ENCODE measurements at regions not wholly inside any gene's neighbourhood (a gene's known extent, or its start where the extent isn't known, plus 50 kb on each side); places are given as distances from the start of the nearest gene placed in this dataset.

DNA sequence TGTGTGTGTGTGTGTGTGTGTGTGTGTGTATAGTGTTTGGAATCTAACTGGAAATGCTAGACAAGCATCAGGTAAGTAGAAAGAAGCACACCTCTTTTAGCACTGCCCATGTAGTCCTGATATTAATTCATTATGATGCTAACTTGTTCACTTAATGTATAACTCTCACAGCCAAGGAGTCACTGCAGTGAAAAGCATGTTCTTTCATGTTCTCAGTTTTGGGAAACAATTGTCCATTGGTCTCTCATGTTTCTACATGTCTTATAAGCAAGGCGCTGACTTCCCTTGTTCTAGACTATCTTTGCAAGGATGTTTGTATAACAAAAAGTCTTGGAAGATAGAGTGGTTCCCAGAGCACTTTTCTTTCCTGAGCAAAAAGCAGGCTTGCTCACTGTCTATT is 148.8 kb upstream of the TNPO1 start:
- TF ChIP-seq POLR2A (IDR thresholded peaks at IDR 0.05; ENCODE audit: low read depth) (no peak), EP300 (IDR thresholded peaks at IDR 0.05) (no peak)
- TF ChIP-seq, protein P1, sequence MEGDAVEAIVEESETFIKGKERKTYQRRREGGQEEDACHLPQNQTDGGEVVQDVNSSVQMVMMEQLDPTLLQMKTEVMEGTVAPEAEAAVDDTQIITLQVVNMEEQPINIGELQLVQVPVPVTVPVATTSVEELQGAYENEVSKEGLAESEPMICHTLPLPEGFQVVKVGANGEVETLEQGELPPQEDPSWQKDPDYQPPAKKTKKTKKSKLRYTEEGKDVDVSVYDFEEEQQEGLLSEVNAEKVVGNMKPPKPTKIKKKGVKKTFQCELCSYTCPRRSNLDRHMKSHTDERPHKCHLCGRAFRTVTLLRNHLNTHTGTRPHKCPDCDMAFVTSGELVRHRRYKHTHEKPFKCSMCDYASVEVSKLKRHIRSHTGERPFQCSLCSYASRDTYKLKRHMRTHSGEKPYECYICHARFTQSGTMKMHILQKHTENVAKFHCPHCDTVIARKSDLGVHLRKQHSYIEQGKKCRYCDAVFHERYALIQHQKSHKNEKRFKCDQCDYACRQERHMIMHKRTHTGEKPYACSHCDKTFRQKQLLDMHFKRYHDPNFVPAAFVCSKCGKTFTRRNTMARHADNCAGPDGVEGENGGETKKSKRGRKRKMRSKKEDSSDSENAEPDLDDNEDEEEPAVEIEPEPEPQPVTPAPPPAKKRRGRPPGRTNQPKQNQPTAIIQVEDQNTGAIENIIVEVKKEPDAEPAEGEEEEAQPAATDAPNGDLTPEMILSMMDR (IDR thresholded peaks at IDR 0.05) = no peak

All from esophagus muscularis mucosa (tissue), 4 donors.